GM10266 (cell line): ENCODE measurements at regions not wholly inside any gene's neighbourhood (a gene's known extent, or its start where the extent isn't known, plus 50 kb on each side); places are given as distances from the start of the nearest gene placed in this dataset.

Experiments used
- DNase-seq: peaks from one replicate; pipeline ENCODE4 v3.0.0; 2012; ENCODE audit errors: extremely low spot score
- TF ChIP-seq, protein P1 (sequence below): IDR thresholded peaks from 2 replicates; pipeline ENCODE4 v1.5.1; 2012; ENCODE audit warnings: mild to moderate bottlenecking, low read depth; ENCODE audit not compliant: control insufficient read depth, insufficient read depth; ENCODE audit errors: missing control alignments

DNA sequence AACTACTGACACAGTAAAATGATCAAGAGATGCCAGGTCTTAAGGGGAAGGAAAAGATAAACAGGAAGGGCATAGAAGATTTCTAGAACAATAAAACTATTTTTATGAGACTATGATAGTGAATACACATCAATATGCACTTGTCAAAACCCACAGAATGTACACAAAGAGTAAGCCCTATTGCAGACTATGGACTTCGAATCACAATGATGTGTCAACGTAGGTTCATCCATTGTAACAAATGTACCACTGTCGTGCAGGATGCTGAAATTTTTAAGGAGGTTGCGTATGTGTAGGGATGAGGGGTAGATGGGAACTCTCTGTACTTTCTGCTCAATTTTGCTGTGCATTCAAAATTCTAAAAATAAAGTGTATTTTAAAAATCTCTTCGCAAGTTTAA lies 171.9 kb downstream of the KLF12 start:
- TF ChIP-seq, protein P1, sequence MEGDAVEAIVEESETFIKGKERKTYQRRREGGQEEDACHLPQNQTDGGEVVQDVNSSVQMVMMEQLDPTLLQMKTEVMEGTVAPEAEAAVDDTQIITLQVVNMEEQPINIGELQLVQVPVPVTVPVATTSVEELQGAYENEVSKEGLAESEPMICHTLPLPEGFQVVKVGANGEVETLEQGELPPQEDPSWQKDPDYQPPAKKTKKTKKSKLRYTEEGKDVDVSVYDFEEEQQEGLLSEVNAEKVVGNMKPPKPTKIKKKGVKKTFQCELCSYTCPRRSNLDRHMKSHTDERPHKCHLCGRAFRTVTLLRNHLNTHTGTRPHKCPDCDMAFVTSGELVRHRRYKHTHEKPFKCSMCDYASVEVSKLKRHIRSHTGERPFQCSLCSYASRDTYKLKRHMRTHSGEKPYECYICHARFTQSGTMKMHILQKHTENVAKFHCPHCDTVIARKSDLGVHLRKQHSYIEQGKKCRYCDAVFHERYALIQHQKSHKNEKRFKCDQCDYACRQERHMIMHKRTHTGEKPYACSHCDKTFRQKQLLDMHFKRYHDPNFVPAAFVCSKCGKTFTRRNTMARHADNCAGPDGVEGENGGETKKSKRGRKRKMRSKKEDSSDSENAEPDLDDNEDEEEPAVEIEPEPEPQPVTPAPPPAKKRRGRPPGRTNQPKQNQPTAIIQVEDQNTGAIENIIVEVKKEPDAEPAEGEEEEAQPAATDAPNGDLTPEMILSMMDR = no peak
- DNase-seq = no peak

DNA sequence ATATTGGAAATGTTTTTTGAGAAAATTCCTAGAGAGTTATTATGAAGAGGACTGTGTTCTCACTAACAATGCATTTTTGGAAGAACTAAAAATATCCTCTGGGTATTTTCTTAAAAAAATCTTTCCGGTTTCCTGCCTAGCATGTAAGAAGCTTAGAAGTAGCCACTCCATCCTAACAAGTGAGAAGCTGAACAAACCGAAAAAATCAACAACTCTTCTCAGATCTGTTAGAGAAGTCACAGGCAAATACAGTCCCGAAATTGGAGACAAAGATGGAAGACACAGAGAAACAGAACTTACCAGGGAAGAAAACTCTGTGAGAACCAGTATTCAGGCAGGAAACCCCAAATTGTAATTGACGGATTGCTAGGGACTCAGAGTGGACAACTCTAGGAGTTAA lies 173.0 kb downstream of the KLF12 start:
- no peak for DNase-seq
- TF ChIP-seq, protein P1 = no peak

DNA sequence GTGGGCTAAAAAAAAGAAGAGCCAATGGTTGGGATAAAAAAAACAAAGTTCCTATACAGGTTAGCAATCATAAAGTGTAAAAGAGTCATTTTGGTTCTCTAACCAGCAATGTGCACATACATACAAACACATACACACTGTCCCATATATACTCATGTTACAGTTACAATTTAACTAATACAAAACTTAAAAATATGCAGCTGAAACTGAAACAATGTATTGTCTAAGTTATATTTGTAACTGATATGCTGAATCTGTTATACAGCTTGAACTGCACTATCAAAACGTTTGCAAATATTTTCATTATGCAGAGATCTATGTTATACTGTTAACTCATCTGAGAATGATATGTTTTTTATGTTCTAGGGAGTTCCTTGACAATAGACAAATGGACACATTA lies 173.7 kb downstream of the KLF12 start:
- DNase-seq = no peak
- TF ChIP-seq, protein P1 = no peak

GRCh38 chr13:73958657-73959397 lies 175.4 kb downstream of the KLF12 start:
- no peak for DNase-seq

GRCh38 chr13:73957889-73958288 lies 176.3 kb downstream of the KLF12 start:
- DNase-seq = no peak
- TF ChIP-seq, protein P1 = no peak

More at GRCh38 chr13:73958657-73959397, 175.4 kb downstream of the KLF12 start:
- TF ChIP-seq, protein P1 = no peak

DNA sequence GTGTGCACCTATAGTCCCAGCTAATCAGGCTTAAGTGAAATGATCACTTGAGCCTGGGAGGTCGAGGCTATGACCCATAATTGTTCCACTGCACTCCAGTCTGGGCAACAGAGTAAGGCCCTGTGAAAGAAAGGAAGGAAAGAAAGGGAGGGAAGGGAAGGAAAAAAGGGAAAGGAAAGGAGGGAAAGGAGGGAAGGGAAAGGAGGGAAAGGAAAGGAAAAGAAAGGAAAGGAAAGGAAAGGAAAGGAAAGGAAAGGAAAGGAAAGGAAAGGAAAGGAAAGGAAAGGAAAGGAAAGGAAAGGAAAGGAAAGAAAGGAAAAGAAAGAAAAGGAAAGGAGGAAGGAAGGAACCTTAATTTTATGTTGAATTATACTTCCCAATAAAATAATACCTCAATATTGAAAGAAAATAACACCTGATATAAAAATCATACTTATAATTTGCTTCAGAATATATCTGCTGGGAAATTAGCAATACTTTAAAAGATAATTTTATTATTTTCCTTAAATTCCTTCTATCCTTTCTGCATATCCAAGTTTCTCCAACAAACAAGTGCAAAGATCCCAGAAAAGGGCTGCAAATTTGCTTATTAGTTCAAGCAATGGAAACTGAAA lies 177.3 kb downstream of the KLF12 start:
- TF ChIP-seq, protein P1 = no peak
- no peak for DNase-seq

GRCh38 chr13:73955977-73956500 lies 178.2 kb downstream of the KLF12 start:
- TF ChIP-seq, protein P1 = no peak
- DNase-seq = no peak
